ENCODE measurements at regions not wholly inside any gene's neighbourhood (a gene's known extent, or its start where the extent isn't known, plus 50 kb on each side); places are given as distances from the start of the nearest gene placed in this dataset.

GRCh38 chr7:41478187-41478586 is 224.7 kb downstream of the INHBA start:
- no peak for DNase-seq
- Mint-ChIP-seq H3K4me1 (ENCODE audit: low read depth) (no peaks in the 10 kb centered on the region), H3K27me3 (ENCODE audit: low read depth) (no peaks in the 10 kb centered on the region), H3K4me3 (no peak overlapping the region), H3K9me3 (no peaks in the 10 kb centered on the region), H3K36me3 (ENCODE audit: insufficient read depth) (no peaks in the 10 kb centered on the region)
- no peak for ATAC-seq

GRCh38 chr7:41476460-41476803 is 226.5 kb downstream of the INHBA start:
- DNase-seq (no peak), ATAC-seq (no peak)
- H3K9me3 Mint-ChIP-seq: no peaks in the 10 kb centered on the region
- no peaks in the 10 kb centered on the region for H3K36me3 Mint-ChIP-seq (ENCODE audit: insufficient read depth)
- no peaks in the 10 kb centered on the region for H3K4me1 Mint-ChIP-seq (ENCODE audit: low read depth)
- no peaks in the 10 kb centered on the region for H3K27me3 Mint-ChIP-seq (ENCODE audit: low read depth)
- H3K4me3 Mint-ChIP-seq: no peak overlapping the region

- ATAC-seq (no peak), DNase-seq (no peak)
- no peaks in the 10 kb centered on the region for H3K4me1 Mint-ChIP-seq (ENCODE audit: low read depth)
- no peak overlapping the region for H3K4me3 Mint-ChIP-seq
- no peaks in the 10 kb centered on the region for H3K9me3 Mint-ChIP-seq
- no peaks in the 10 kb centered on the region for H3K27me3 Mint-ChIP-seq (ENCODE audit: low read depth)
- no peaks in the 10 kb centered on the region for H3K36me3 Mint-ChIP-seq (ENCODE audit: insufficient read depth)
Measured at GRCh38 chr7:41475801-41476459, 227.0 kb downstream of the INHBA start.

- H3K36me3 Mint-ChIP-seq (ENCODE audit: insufficient read depth): no peaks in the 10 kb centered on the region
Measured at GRCh38 chr7:41472427-41473125, 230.3 kb downstream of the INHBA start.

GRCh38 chr7:41470081-41470480 is 232.8 kb downstream of the INHBA start:
- no peak overlapping the region for H3K4me3 Mint-ChIP-seq
- no peaks in the 10 kb centered on the region for H3K4me1 Mint-ChIP-seq (ENCODE audit: low read depth)
- no peaks in the 10 kb centered on the region for H3K27me3 Mint-ChIP-seq (ENCODE audit: low read depth)
- H3K9me3 Mint-ChIP-seq: no peaks in the 10 kb centered on the region
- no peaks in the 10 kb centered on the region for H3K36me3 Mint-ChIP-seq (ENCODE audit: insufficient read depth)
- DNase-seq (no peak), ATAC-seq (no peak)

More at GRCh38 chr7:41472427-41473125, 230.3 kb downstream of the INHBA start:
- DNase-seq (no peak), ATAC-seq (no peak)
- Mint-ChIP-seq H3K27me3 (ENCODE audit: low read depth) (no peaks in the 10 kb centered on the region), H3K4me3 (no peak overlapping the region), H3K4me1 (ENCODE audit: low read depth) (no peaks in the 10 kb centered on the region), H3K9me3 (no peaks in the 10 kb centered on the region)

- Mint-ChIP-seq H3K27me3 (ENCODE audit: low read depth) (no peaks in the 10 kb centered on the region), H3K4me1 (ENCODE audit: low read depth) (no peaks in the 10 kb centered on the region), H3K9me3 (peaks cover 4% of the 10 kb centered on the region), H3K36me3 (ENCODE audit: insufficient read depth) (no peaks in the 10 kb centered on the region), H3K4me3 (no peak overlapping the region)
- ATAC-seq: no peak
- DNase-seq: no peak
Measured at GRCh38 chr7:41467596-41467995, 235.3 kb downstream of the INHBA start.

- H3K36me3 Mint-ChIP-seq (ENCODE audit: insufficient read depth): no peaks in the 10 kb centered on the region
- H3K4me1 Mint-ChIP-seq (ENCODE audit: low read depth): no peaks in the 10 kb centered on the region
- H3K9me3 Mint-ChIP-seq: peaks cover 4% of the 10 kb centered on the region
- DNase-seq: no peak
- ATAC-seq: no peak
- H3K4me3 Mint-ChIP-seq: no peak overlapping the region
- no peaks in the 10 kb centered on the region for H3K27me3 Mint-ChIP-seq (ENCODE audit: low read depth)
Measured at GRCh38 chr7:41466760-41467384, 236.0 kb downstream of the INHBA start.

GRCh38 chr7:41465571-41465970 is 237.3 kb downstream of the INHBA start:
- Mint-ChIP-seq H3K9me3 (peaks cover 9% of the 10 kb centered on the region), H3K4me1 (ENCODE audit: low read depth) (no peaks in the 10 kb centered on the region), H3K27me3 (ENCODE audit: low read depth) (no peaks in the 10 kb centered on the region), H3K4me3 (no peak overlapping the region), H3K36me3 (ENCODE audit: insufficient read depth) (no peaks in the 10 kb centered on the region)
- ATAC-seq (no peak), DNase-seq (no peak)

GRCh38 chr7:41463770-41464470 is 239.0 kb downstream of the INHBA start:
- no peak overlapping the region for H3K4me3 Mint-ChIP-seq
- no peak for DNase-seq
- no peaks in the 10 kb centered on the region for H3K4me1 Mint-ChIP-seq (ENCODE audit: low read depth)
- peaks cover 9% of the 10 kb centered on the region for H3K9me3 Mint-ChIP-seq
- H3K27me3 Mint-ChIP-seq (ENCODE audit: low read depth): no peaks in the 10 kb centered on the region
- no peak for ATAC-seq
- H3K36me3 Mint-ChIP-seq (ENCODE audit: insufficient read depth): no peaks in the 10 kb centered on the region

- DNase-seq (no peak), ATAC-seq (no peak)
- no peaks in the 10 kb centered on the region for H3K27me3 Mint-ChIP-seq (ENCODE audit: low read depth)
- H3K9me3 Mint-ChIP-seq: peaks cover 13% of the 10 kb centered on the region
- H3K4me1 Mint-ChIP-seq (ENCODE audit: low read depth): no peaks in the 10 kb centered on the region
- H3K36me3 Mint-ChIP-seq (ENCODE audit: insufficient read depth): no peaks in the 10 kb centered on the region
- H3K4me3 Mint-ChIP-seq: no peak overlapping the region
Measured at GRCh38 chr7:41459623-41460261, 243.1 kb downstream of the INHBA start.

- Mint-ChIP-seq H3K27me3 (ENCODE audit: low read depth) (no peaks in the 10 kb centered on the region), H3K4me1 (ENCODE audit: low read depth) (no peaks in the 10 kb centered on the region), H3K9me3 (peaks cover 13% of the 10 kb centered on the region), H3K4me3 (no peak overlapping the region), H3K36me3 (ENCODE audit: insufficient read depth) (no peaks in the 10 kb centered on the region)
- no peak for ATAC-seq
- no peak for DNase-seq
Measured at GRCh38 chr7:41459183-41459582, 243.7 kb downstream of the INHBA start.

GRCh38 chr7:41457832-41458437 is 245.0 kb downstream of the INHBA start:
- peaks cover 16% of the 10 kb centered on the region for H3K9me3 Mint-ChIP-seq
- DNase-seq (no peak), ATAC-seq (no peak)
- no peaks in the 10 kb centered on the region for H3K36me3 Mint-ChIP-seq (ENCODE audit: insufficient read depth)
- H3K4me1 Mint-ChIP-seq (ENCODE audit: low read depth): no peaks in the 10 kb centered on the region
- H3K27me3 Mint-ChIP-seq (ENCODE audit: low read depth): no peaks in the 10 kb centered on the region
- no peak overlapping the region for H3K4me3 Mint-ChIP-seq

GRCh38 chr7:41451826-41452225 is 251.1 kb downstream of the INHBA start:
- Mint-ChIP-seq H3K4me1 (ENCODE audit: low read depth) (no peaks in the 10 kb centered on the region), H3K4me3 (no peak overlapping the region), H3K27me3 (ENCODE audit: low read depth) (no peaks in the 10 kb centered on the region), H3K36me3 (ENCODE audit: insufficient read depth) (no peaks in the 10 kb centered on the region), H3K9me3 (peaks cover 13% of the 10 kb centered on the region)
- no peak for ATAC-seq
- no peak for DNase-seq

- H3K9me3 Mint-ChIP-seq: peaks cover 13% of the 10 kb centered on the region
- no peak overlapping the region for H3K4me3 Mint-ChIP-seq
- no peaks in the 10 kb centered on the region for H3K4me1 Mint-ChIP-seq (ENCODE audit: low read depth)
- no peaks in the 10 kb centered on the region for H3K27me3 Mint-ChIP-seq (ENCODE audit: low read depth)
- DNase-seq (no peak), ATAC-seq (no peak)
- no peaks in the 10 kb centered on the region for H3K36me3 Mint-ChIP-seq (ENCODE audit: insufficient read depth)
Measured at GRCh38 chr7:41449694-41450093, 253.2 kb downstream of the INHBA start.

Data from activated T-cell treated with anti-CD3 and anti-CD28 coated beads, Interleukin-2, amount 50 U/mL, for 4 hours (primary cell).